ENCODE measurements at regions not wholly inside any gene's neighbourhood (a gene's known extent, or its start where the extent isn't known, plus 50 kb on each side); places are given as distances from the start of the nearest gene placed in this dataset.
A peak's percentile ranks its signal among the peaks of the same experiment; 100 is the strongest.

DNA sequence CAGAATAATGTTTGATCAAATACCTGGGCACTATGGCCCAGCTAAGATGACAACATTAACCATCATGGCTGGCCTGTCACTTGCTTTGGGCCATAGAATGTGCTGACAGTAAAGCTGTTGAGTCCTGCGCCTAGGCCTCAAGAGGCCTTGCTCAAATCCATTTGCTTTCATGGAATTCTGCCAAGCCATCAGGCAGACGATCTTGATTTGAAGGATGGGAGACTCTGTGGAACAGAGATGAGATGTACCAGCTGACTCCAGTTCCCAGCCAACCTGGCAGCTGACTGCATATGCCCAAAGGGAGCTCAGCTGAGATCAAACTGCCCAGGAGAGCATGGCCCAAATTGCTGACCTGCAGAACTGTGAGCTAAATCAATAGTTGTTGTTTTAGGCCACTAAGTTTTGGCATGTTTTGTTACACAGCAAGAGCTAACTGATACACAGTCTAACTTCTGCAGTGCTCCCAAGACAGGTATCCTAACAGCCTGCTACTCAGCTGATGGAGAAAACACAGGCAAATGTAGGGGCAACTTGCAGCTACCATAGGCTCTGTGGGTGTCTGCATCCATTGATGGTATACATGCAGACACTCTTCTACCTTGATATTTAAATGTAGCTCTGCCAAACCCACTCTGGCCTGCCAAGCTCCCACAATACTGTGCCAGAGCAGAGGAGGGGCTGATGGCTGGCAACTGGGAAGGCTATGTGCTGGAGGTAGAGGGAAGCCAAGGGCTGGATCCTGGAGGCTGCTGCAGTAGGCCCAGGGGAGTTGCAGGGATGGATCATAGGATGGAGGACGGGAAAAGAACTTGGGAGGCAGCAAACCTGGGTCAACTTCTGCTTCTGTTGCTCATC is 55.2 kb upstream of the RNF24 start:
- CTCF ChIA-PET: interaction anchor here (0.5 to 3.3 kb wide), 4 partner anchors 14 to 284 kb away, joined by 3 to 17 read pairs (median 8); partner anchors contain the start of gene CENPB
- POLR2A ChIA-PET (ENCODE audit: low non-redundant PET): no interaction called here
- TF ChIP-seq, protein P1, sequence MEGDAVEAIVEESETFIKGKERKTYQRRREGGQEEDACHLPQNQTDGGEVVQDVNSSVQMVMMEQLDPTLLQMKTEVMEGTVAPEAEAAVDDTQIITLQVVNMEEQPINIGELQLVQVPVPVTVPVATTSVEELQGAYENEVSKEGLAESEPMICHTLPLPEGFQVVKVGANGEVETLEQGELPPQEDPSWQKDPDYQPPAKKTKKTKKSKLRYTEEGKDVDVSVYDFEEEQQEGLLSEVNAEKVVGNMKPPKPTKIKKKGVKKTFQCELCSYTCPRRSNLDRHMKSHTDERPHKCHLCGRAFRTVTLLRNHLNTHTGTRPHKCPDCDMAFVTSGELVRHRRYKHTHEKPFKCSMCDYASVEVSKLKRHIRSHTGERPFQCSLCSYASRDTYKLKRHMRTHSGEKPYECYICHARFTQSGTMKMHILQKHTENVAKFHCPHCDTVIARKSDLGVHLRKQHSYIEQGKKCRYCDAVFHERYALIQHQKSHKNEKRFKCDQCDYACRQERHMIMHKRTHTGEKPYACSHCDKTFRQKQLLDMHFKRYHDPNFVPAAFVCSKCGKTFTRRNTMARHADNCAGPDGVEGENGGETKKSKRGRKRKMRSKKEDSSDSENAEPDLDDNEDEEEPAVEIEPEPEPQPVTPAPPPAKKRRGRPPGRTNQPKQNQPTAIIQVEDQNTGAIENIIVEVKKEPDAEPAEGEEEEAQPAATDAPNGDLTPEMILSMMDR (conservative IDR thresholded peaks at IDR 0.05; ENCODE audit: low read depth): no peak
- H3K27ac ChIP-seq: peak overlapping the region; percentile 80
- no peak for DNase-seq (ENCODE audit: low spot score)

DNA sequence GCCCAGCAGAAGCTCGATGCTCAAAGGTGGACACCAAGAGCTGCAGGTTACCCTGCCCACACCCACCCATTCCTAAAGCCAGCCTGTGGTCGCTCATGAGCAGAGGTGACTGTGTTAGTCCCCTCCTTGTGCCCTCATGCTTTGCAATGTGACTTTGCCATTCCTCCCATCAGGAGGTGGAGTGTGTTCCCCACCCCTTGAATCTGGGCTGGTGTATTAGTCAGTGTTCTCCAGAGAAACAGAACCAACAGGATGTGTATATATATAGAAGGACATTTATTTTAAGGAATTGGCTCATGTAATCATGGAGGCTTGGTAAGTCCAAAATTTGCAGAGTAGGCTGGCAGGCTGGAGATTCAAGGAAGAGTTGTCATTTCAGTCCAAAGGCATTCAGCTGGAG is 54.4 kb upstream of the RNF24 start:
- ChIA-PET POLR2A (ENCODE audit: low non-redundant PET) (no interaction called here), CTCF (interaction anchor here (1.4 kb wide), 1 partner anchor 56 kb away, joined by 8 read pairs; no protein-coding TSS in a partner anchor)
- H3K27ac ChIP-seq: peak overlapping the region; percentile 80
- TF ChIP-seq, protein P1 (conservative IDR thresholded peaks at IDR 0.05; ENCODE audit: low read depth): no peak
- no peak for DNase-seq (ENCODE audit: low spot score)

DNA sequence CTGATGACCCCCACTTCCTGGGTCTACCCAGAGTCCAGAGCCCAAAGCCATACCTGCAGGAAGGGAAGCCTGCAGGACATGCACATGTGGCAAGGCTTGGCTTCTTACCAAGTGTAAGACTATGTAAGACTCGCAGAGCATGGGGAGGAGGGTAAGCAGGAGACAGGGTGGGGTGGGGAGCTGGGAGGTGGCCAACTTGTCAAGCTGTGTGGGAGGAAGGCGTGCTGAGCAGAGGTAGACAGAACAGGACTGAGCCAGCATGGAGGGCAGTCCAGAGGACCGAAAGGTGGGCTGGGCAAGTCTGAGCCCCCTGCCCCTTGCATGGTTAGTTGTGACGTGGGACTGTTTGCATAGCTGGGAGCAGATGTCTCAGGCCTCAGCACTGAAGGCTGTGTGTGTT is 53.4 kb upstream of the RNF24 start:
- H3K27ac ChIP-seq: peak overlapping the region; percentile 80
- TF ChIP-seq, protein P1 (conservative IDR thresholded peaks at IDR 0.05; ENCODE audit: low read depth): no peak
- DNase-seq (ENCODE audit: low spot score): peak; percentile 51
- ChIA-PET CTCF (interaction anchor here (0.5 to 0.6 kb wide), 2 partner anchors 8 to 1011 kb away, joined by 3 to 4 read pairs; no protein-coding TSS in a partner anchor), POLR2A (ENCODE audit: low non-redundant PET) (no interaction called here)

DNA sequence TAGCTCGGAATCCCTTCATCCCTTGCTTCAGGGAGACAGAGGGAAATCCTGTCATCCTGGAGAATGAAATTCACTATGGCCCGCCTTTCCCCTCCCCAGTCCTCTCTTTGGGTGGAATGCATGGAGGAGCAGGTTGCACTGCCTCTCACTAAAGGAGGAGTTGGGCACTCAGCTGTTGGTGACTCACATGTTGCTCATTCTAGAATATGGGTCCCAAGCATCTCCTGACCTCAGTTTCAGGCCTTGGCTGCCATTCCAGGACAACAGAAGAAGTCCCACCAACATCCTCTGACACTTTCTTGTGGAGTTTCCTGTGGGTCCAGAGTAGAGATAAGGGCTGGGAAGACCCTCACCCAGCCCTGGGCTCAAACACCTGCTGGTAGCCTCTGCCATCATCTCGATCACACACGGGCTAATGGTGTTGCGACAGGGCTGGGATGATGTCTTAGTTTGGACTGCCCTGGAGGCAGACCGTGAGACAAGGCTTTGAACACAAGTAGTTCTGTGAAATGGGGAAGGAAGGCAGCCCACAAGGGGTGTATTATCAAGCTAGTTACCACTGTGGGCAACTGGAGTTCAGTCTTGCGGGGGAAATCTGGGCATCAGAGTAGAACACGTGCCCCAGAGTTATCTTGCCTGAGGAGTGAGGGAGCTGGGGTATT is 52.4 kb upstream of the RNF24 start:
- DNase-seq (ENCODE audit: low spot score): peak; percentile 62
- CTCF ChIA-PET: interaction anchor here (0.6 to 0.8 kb wide), 2 partner anchors 54 to 1376 kb away, joined by 4 read pairs; no protein-coding TSS in a partner anchor
- TF ChIP-seq, protein P1 (conservative IDR thresholded peaks at IDR 0.05; ENCODE audit: low read depth): no peak
- peak overlapping the region; percentile 80 for H3K27ac ChIP-seq
- POLR2A ChIA-PET (ENCODE audit: low non-redundant PET): no interaction called here

DNA sequence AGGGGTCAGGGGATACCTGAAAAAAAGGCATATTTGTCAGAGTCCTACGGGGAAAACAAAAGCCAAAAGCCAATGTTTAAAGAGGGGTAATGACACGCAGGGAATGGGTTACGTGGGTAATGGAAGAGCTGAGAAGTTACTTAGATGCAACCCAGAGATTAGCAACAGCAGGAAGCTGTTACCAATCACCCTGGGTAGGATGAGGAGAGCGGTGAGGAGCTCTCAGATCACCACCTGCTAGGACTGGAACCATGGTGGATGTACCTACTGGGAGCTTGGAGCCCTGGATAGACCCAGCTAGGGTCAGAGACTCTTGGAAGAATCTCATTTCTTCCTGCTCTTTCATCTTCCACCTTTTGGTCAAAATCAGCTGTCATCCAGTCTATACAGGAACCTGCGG is 51.2 kb upstream of the RNF24 start:
- H3K27ac ChIP-seq: peak overlapping the region; percentile 80
- POLR2A ChIA-PET (ENCODE audit: low non-redundant PET): no interaction called here
- CTCF ChIA-PET: no interaction called here
- no peak for DNase-seq (ENCODE audit: low spot score)
- TF ChIP-seq, protein P1 (conservative IDR thresholded peaks at IDR 0.05; ENCODE audit: low read depth): no peak

DNA sequence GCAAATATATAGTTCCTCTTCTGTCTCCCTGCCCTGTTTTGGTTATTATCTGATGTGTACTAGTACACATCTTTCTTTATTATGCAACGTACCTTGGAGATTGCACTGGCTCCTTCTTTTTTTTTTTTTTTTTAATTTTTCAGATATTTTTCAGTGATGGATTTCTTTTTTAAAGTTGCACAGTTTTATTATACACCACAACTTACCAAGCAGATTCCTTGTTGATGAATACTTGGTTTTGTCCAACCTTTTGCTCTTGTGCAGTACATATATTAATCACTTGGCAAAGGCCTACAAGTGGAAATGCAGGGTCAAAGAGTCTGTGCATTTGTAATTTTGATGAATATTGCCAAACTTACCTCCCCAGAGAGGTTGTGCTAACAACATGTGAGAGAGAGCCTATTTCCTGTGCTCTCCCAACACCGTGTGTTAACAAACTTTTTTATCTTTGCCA is 50.1 kb upstream of the RNF24 start:
- peak overlapping the region; percentile 80 for H3K27ac ChIP-seq
- TF ChIP-seq, protein P1 (conservative IDR thresholded peaks at IDR 0.05; ENCODE audit: low read depth): no peak
- ChIA-PET CTCF (no interaction called here), POLR2A (ENCODE audit: low non-redundant PET) (interaction anchor here (0.8 kb wide), 1 partner anchor 13 kb away, joined by 4 read pairs; no protein-coding TSS in a partner anchor)
- peak; percentile 38 for DNase-seq (ENCODE audit: low spot score)
